GM12891 (cell line): ENCODE measurements at regions not wholly inside any gene's neighbourhood (a gene's known extent, or its start where the extent isn't known, plus 50 kb on each side); places are given as distances from the start of the nearest gene placed in this dataset.

ENCODE experiments used
- PAX5 ChIP-seq: IDR thresholded peaks from 2 replicates; pipeline ENCODE4 v1.6.1; 2011; ENCODE audit warnings: low read length, moderate library complexity, mild to moderate bottlenecking; ENCODE audit not compliant: insufficient read depth, severe bottlenecking
- POLR2A ChIP-seq: IDR thresholded peaks from 2 replicates; pipeline ENCODE4 v1.6.1; 2011; ENCODE audit warnings: low read depth, low read length, control low read depth
- POLR2AphosphoS5 ChIP-seq: IDR thresholded peaks from 2 replicates; pipeline ENCODE4 v1.6.1; 2011; ENCODE audit warnings: low read depth, low read length, control low read depth
- POU2F2 ChIP-seq: IDR thresholded peaks from 2 replicates; pipeline ENCODE4 v1.6.1; 2011; ENCODE audit warnings: low read depth, mild to moderate bottlenecking, control low read depth, low read length, moderate library complexity
- SPI1 ChIP-seq: IDR thresholded peaks from 2 replicates; pipeline ENCODE4 v1.6.1; 2011; ENCODE audit warnings: low read depth, low read length, control low read depth
- TAF1 ChIP-seq: IDR thresholded peaks from 2 replicates; pipeline ENCODE4 v1.6.1; 2011; ENCODE audit warnings: low read depth, low read length, control low read depth

GRCh38 chr2:117562654-117563053 lies 251.8 kb upstream of the DDX18 start:
- TF ChIP-seq TAF1 (no peak), POLR2A (no peak), POU2F2 (no peak), POLR2AphosphoS5 (no peak), PAX5 (no peak), SPI1 (no peak)
